HG02885 (cell line): ENCODE measurements at regions not wholly inside any gene's neighbourhood (a gene's known extent, or its start where the extent isn't known, plus 50 kb on each side); places are given as distances from the start of the nearest gene placed in this dataset.

Source experiments
- ATAC-seq: cut with Tn5 transposase; IDR thresholded peaks from one replicate; pipeline ENCODE4 v1.9.1; 2021; ENCODE audit warnings: mild to moderate bottlenecking; ENCODE audit not compliant: unreplicated experiment, poor library complexity

DNA sequence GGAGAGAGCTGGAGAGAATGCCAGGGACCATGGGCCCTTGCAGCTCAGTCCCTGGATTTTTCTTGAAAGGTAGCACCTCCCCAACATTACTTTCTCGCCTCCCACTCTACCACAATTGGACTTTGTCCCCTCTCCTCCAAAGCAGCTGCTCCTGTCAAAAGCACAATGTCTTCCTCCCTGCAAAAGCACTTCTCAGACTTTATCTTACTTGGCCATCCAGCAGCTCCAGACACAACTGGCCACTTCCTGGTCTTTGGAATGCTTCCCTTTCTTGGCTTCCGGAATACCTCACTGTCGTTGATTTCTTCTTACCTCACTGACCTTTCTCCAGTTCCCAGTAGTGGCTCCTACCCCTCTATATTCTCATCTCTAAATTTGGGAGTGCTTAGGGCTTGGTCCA lies 134.6 kb upstream of the PROK2 start:
- no peak for ATAC-seq

DNA sequence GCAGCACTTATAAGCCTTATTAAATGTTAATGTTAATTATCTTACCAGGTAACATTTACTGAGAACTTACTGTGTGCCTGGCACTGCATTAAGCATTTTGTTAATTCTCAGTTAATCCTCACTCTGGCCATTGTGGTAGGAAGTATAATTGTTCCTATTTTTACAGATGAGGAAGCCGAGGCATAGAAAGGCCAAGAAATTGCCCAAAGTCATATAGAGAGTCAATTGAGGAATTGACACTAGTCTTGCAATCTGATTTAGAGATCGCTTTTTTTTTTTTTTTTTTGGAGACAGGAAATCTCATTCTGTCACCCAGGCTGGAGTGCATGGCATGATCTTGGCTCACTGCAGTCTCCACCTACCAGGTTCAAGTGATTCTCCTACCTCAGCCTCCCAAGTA lies 132.6 kb upstream of the PROK2 start:
- no peak for ATAC-seq

DNA sequence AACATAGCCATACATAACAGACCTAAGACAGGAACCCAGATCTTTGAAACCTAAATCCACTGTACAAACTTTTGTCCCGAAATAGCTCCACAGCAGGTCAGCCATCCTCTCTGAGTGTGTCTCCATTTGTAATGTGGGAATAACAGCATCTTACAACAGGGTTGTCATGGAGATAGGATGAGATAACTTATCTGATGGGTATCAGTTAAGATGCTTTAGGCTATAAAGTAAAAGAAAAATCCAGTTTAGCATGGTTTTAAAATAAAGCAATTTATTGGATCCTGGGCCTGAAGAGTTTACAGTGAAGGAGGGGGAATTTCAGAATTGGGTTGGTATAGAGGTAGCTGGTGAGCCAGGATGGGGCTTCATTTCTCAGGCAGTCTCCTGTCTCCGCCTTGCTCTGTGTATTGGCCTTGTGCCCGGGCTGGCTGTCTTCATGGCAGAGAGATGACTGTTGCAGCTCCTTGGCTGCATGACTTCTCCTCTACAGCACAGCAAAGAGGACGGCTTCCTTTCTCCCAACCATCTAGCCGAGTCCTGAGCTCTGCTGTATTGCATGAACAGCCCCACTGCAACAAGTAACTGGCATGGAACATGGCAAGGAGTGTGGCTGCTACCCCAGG lies 131.9 kb upstream of the PROK2 start:
- ATAC-seq = no peak

DNA sequence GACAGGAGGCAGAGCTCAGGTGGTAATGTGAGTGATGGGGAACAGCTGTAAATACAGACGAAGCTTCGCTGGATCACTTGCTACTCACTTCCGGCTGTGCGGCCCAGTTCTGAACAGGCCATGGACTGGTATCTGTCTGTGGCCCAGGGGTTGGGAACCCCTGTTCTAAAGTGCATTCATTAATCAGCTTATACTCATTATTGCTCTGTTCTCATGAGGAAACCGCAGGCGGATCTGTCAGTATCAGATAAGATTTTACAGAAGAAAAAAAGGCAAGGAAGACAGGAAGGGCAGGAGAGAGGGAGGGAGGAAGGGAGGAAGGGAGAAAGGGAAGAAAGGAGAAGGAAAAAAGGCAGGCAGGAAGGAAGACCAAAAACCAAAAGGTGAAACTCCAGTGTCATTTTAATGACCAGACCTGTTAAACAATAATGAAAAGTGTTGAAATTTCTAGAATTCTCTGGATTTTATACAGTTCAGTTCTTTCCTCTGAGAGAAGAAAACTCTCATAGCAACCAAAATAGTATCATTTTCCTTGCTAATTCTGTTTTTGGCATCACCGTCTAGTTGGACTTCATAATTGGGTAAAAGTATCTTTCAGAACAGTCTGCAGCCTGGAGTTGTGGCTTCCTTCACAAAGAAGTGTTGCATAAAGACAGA lies 128.0 kb upstream of the PROK2 start:
- ATAC-seq = no peak

DNA sequence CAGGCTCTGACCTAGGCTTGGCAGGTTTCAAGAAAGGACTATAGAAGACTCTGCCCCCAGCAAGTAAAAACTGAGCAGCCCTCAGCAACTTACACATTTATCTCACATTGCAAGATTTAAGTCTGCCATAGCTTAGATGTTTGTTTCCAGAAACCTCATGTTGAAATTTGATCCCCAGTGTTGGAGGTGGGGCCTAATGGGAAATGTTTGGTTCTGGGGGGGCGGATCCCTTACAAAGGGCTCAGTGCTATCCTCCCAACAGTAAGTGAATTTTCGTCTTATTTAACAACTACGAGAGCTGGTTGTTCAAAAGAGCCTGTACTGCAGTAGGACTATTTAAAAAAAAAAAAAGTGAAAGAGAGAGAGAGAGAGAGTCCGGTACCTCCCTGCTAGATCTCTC lies 125.2 kb upstream of the PROK2 start:
- ATAC-seq = no peak

DNA sequence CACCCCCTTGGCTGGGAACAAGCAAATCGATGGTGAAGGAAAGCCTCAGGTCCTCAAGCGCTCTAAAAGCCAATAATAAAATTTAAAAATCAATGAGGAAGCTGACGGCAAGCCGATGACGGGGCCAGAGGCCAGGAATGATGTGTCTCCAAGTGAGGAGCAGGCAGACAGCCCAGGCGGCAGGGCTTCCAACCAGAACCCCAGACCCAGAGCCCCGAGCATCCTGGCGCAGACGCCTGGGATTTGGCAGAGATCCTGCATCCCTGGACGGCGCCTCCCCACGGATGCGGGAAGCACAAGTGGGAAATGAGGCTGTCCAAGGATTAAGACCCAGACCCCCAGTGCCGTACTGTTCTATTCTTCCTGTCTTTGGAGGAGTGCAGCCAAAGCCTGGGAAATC lies 123.0 kb upstream of the PROK2 start:
- no peak for ATAC-seq

DNA sequence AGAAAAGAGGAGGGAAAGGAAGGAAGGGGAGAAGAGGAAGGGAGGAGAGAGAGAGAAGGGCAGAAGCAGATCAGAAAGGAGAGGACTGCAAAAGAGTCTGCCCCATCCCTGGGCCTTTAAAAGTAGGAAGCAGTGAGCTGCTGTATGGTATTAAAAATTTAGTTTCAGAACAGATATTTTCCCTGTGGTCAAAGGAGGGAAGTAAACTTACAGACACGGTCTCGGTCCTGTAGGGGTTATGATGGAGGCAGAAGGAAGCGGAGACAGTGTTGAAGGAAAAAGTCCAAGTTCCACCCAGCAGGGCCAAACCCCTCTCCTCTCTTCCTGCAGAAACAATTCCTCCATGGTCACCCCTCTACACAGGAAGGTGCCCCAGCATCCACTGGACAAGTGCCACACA lies 122.0 kb upstream of the PROK2 start:
- no peak for ATAC-seq

DNA sequence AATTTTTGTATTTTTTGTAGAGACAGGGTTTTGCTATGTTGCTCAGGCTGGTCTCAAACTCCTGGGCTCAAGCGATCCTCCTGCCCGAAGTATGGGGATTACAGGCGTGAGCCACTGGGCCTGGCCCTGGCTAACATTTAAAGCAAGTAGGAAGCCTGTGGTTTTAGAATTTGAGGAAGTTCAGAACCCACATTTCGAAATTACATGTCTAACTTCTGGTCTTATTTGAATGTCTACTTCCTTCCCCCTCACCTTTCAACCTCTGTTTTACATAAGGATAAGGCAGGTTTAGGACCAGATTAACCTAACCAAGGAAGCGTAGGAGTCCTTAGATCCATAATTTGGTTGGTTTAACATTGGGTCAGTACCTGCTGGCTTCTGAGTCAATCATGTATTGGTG lies 120.5 kb upstream of the PROK2 start:
- ATAC-seq = peak; percentile 95

DNA sequence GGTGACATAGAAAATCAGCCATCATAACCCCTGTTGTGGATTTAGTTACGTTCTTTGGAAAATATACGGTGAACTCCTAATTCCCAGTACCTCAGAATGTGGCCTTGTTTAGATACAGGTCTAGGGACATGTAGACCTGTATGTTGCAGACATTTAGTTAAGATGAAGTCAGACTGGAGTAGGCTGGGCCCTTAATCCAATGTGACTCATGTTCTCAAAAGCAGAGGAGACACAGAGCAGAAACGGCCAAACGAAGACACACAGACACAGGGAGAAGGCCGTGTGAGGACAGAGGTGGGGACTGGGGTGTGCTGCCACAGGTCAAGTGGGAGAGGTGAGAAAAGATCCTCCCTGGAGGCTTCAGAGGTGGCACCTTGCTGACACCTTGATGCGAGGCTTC lies 119.0 kb upstream of the PROK2 start:
- no peak for ATAC-seq

DNA sequence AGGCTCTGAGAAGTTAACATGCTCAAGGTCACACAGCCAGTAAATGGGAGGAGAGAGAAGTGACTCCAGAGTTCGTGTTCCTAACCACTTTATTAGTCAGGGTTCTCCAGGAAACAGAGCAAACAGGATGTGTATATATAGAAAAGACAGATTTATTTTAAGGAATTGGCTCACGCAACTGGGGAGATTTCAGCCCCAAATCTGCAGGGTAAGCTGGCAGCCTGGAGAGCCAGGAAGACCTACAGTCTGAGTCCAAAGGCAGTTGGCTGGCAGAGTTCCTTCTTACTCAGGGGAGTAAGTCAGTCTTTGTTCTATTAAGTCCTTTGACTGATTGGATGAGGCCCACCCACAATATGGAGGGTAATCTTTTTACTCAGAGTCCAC lies 118.2 kb upstream of the PROK2 start:
- ATAC-seq = no peak

DNA sequence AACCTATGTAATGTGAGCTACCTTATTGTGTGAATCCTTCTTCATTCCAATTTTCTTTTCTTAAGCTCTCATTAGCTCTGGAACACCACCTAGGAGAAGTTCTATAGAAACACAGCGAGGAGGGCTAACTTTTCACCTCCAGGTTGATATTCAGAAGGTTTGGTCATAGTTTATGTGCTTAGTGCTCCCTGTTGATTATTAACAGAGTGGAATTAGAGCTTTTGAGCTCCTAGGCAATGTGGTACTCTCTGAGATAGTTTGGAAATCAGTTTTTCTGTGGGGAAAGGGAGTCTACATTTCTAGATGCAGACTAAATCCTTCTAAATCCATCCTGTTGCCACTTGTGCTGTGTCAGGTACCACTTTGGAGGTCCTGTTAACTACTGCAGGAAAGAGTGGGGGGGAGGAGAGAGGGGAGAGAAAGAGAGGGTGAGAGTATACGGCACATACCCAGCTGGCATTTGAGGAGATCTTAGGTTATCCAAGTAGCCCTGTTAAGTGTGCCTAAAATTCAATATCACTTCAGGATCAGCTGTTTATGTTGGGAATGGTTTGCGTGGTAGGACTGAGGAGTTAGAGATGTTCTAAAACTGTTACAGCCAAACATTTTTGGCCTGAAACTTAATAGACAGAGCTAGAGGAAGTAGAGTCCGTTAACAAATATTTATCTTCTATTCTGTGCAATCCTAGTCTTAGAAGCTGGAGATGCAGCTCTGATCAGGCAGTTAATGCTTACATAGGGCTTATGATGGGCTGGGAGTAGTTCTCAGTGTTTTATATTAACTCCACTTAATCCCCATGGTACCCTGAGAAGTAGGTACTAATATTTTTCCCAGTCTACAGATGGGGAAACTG lies 117.5 kb upstream of the PROK2 start:
- ATAC-seq = no peak

DNA sequence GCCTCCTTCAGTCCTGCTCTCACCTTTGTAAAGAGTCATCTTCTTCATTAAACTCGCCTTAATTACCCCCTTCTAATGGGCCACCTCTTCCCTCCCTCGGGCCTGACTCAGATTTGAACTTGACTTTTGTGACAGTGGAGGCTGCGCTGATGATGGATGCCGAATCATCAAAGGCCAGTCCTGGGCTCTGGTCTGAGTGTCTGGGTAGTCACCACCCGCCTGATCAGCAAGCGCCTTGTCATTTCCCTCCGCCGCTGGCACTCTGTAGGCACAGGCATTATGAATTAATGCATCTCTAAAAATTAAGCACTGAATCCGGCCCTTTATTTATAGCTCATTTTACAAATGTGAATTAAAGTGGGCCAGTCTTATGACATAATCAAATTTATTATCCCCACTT lies 116.7 kb upstream of the PROK2 start:
- no peak for ATAC-seq

DNA sequence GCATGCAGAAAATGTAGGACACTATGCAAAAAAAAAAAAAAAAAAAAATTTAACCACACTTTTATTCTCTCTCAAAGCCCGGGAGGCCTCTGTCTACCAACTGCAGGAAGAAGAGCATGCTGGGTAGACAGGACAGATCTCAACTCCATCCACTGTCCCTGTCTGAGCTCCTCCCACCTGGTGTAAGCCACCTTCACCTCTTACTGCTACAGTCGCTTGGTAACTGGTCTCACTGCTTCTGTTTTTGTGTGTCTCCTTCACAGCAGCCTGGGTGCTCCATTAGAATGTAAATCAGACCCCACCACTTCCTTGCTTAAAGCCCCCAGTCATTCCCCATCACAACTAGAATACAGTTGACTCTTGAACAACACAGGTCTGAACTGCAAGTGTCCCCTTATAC lies 115.1 kb upstream of the PROK2 start:
- no peak for ATAC-seq

DNA sequence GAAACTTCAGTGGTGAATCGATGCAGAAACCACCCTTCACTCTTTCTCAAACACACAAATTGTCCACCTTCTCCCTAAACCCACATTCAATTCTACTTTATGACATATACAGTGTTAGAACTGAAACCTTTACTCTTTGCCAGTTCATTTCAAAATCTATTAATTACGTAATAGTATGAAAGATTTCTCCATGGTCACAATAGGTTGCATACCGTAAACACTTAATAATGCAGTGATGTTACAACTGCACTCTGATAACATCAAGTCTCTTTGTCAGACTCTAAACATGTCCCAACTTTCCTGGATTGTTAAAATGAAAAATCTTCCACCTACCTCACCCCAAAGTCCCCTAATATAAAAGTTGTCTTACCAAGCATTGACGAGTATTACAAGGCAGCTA lies 111.8 kb upstream of the PROK2 start:
- no peak for ATAC-seq

DNA sequence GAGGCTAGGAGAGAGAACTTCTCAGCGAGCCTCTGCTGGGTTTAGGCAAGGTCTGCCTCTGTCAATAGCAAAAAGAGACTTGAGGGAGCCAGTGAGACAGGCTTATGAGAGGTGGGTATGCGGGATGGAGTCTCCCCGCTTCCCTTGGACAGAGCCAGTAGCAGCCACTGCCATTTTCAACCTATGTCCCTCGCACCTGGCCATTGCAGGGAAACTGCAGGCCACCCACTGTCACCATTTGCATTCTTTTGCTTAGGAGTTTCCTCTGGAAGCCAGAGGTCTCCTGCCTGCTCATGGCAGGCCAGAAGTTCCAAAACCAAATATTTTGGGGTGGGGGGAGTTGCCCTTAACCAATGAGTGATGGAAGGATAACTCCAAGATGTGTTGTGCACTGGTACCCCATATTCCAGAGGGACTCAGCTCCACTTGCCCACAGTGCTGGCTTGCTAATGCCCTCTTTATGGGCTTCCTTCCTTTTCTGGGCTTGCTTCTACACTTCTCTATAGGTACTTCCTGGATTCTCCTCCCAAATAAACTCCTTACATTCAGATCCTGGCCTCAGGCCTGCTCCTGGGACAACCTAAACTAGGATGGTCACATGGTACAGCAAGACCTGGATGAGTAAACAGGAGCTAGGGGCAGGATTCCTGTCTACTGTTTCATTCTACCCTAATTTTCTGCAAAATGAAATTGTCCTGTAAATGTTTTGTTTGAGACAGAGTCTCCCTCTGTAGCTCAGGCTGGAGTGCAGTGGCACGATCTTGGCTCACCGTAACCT lies 108.9 kb upstream of the PROK2 start:
- no peak for ATAC-seq

DNA sequence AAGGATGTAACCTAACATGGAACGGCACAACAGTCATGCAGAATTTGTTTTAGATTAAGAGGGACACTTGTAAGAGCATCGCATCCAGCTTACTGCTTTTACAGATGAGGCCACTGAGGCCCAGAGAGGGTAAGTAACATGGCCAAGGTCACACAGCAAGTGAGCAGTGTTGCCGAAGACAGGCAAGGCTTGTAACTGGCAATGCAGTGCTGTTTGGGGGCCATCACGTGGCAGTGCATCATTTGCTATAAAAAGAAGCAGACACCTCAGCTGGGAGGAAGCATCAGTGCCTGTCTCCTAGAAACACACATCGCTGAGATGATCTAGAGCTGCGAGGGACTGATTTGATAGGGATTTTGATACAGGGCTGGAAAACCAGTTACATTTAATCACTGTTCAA lies 108.2 kb upstream of the PROK2 start:
- peak; percentile 64 for ATAC-seq

DNA sequence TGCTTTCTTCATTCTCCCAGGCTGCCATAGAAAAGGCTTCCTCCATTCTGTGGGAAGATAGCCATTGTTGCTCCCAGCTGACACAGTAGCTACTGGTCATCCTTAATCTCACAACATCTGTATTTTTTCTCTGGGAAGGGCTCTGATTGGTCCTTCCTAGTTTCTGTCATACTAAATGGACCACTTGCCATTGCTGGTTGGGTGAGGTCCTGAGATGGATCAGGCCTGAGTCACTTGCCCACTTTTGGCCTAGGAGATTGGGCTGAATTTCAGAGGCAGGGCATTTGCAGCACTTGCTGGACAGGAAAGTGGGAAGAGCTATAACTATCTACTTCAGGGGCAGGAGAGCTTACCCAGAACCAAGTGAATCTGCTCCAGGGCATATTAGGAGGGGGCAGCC lies 106.5 kb upstream of the PROK2 start:
- ATAC-seq = no peak

DNA sequence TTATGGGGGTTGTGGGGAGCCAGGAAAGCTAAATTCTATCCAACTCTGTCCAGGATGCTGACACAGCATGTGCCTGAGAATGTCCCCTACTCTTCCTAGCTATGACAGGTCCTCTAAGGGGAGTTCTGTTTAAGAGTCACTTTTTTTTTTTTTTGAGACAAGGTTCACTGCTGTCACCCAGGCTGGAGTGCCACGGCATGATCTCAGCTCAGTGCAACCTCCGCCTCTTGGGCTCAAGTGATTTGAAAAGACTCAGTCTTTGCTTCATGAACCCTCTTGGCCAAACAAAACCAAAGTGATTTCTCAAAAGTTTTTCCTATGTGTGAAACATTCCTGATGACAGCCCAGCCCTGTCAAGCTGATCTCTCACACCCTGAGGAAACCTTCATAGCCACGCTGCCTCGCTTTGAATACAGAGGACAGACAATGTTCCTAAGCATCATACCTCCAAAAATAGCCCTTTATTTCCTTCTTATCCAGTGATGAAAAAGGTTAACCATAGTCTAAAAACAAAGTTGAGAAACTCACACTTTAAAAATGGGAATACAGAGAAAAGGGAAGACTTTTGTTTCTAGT lies 105.5 kb upstream of the PROK2 start:
- no peak for ATAC-seq

DNA sequence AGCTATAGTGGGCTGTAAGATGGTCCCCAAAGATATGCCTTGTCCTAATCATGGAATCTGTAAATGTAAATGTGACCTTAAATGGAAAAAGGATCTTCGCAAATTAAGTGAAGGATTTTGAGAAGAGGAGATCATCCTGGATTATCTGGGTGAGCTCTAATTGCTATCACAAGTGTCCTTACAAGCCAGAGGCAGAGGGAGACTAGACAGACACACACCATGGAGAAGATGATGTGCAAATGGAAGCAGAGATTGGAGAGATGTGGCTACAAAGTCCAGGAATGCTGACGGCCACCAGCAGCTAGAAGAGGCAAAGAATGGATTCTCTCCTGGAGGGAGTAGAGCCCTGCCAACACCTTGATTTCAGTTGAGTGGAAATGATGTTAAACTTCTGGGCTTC lies 102.3 kb upstream of the PROK2 start:
- ATAC-seq = no peak

DNA sequence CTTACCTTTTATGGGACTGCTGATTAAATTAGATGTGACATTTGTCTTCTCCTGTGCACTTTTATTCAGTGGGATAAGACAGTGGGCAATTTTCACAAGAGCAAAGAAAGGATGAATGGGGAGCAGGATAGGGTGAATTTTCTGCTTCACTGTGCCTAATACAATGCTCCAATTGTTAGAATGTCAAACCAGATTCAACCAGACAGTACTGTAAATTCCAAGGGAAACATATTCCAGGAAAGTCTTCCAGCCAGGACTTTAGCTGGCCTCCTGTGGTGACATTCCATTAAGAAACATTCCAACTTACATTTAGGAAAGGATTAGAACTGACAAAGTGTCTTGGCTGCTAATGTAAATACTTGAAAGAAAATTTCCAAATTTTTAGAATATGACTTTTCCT lies 100.1 kb upstream of the PROK2 start:
- ATAC-seq = no peak

DNA sequence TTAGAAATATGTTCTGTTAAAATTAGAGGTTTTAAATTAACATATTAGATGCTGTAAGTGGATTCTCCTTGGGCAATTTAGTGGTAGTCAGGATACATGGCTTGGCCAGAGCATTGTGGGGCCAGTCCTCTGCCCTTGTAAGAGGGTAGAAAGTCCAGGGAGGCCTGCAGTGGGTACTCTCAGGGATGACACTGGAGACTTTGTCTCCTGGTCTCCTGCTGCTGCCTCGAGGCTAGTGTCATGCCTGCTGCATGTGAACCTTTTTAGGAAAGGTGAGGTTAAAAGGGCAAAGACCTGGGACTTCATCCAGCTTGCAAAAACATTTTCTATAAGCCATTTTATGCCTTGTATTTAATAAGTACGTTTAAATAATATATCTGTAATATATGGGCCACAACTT lies 96.8 kb upstream of the PROK2 start:
- no peak for ATAC-seq
